Islet of Langerhans (tissue), 1 donor: ENCODE measurements at regions not wholly inside any gene's neighbourhood (a gene's known extent, or its start where the extent isn't known, plus 50 kb on each side); places are given as distances from the start of the nearest gene placed in this dataset.

Experiments
- FAIRE-seq: peaks from one replicate; lab custom pipeline; 2011; peaks lifted over from hg19 to GRCh38; lab: Jason Lieb, UNC

DNA sequence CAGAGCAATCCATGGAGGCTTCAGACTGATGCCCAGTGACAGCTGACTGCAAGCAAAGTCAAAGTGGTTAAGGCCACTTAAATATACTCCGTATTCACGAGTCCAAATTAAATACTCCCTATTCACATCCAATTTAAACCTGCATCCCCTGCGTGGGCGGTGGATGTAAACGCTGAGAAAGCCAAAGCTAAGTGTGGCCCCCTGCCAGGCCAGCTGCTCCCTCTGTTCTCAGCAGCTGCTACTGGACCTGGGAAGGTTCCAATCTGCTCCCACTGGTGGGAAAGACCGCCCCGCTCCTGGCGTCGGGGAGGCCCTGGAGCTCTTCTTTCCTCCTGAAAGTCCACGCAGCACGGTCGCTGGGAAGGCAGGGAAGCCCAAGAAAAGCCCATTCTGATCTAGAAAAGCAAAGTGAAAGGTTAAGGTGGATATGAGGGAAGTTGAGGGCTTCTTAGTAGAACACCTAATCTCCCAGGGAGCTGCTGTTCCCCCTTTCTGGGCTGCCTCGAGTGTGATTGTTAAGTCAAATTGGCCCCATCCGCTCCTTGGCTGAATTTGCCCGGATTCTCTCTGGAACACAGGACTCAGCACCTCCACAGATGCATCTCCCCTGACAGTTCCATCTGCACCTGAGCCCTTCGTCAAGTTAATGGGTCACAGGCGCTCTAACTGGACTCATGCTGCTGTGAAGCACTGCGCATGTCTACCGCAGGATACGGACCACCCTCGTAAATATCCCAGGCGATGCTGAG lies 205.5 kb downstream of the USP12 start:
- no peak for FAIRE-seq

DNA sequence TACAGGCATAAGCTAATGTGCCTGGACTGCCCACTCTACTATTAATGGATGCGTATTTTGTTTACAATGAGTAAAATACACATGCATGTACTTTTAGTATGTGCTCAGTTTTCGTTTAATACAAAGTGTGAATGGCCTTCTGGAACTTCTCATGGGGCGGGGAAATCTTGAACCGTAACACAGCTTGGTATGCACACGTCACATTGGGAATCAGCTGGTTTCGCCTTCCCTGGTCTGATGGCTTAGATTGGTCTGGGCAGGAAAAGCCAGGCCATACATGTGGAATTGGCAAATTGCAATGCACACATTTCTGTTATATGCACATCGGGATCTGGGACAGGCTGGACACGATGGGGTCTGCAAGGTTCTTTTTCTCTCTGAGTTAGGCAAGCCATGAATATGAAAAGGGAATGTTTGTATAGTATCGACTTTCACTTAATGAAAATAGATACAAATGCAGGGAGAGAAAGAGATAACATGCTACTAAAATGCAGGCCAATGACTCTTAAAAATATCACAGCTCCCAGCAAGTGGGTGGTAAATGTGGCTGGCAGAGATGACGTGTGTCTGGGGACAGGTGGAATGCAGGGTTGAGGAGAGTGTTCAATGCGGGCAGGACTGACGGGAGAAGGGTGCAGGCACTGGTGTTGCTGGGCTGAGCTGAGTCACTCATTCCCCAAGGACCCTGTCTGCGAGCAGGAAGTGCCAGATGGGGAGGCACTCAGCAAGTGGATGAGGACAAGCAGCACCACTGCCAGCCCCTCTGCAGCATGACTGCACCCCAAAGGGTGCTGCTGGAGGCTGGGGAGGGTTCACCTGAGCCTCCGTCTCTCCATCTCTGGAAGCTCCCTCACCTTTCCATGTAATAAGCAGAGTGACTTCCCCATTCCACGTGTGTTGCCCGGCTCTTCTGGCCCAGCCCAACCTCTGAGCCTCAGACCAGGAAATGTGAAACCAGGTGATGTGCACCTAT lies 204.0 kb upstream of the GPR12 start:
- no peak for FAIRE-seq

DNA sequence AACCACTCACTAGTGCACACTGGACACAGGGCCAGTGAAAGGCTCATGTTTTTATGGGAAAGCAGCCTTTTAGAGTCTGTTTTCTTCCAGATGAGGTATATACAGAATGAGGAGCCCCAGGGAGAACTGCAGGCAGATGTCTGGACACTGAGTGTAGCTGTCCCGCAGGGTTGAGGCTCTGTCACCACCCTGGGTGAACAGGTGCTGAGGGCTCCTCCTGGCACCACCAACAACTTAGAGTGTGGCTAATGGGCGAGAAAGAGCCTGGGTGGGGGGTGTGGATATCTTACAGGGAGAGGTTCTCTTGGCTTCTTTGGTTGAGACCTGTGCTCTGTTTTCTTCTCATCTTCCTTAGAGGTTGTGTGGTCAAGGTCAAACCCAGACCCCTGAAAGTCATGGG lies 202.1 kb upstream of the GPR12 start:
- no peak for FAIRE-seq

GRCh38 chr13:26961890-26962615 lies 201.5 kb upstream of the GPR12 start:
- FAIRE-seq, result no peak

DNA sequence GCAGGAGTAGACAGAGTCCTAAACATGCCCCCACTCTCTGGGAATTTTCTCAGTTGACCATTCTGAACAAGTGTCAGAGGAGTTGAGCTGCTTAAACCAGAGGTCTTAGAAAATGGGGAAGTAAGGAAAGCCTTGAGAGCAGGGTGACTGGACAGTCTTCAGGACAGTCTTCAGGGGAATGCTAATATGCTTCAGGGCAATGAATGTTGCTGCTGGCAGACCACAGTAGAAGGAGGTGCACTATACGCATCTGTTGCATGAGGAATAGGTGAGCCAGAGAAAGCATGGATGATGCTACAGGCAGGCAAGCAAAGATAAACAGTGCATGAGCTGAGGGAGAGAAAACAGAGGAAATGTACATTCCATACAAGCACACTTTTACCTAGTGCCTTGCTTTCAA lies 196.6 kb upstream of the GPR12 start:
- FAIRE-seq, result no peak

DNA sequence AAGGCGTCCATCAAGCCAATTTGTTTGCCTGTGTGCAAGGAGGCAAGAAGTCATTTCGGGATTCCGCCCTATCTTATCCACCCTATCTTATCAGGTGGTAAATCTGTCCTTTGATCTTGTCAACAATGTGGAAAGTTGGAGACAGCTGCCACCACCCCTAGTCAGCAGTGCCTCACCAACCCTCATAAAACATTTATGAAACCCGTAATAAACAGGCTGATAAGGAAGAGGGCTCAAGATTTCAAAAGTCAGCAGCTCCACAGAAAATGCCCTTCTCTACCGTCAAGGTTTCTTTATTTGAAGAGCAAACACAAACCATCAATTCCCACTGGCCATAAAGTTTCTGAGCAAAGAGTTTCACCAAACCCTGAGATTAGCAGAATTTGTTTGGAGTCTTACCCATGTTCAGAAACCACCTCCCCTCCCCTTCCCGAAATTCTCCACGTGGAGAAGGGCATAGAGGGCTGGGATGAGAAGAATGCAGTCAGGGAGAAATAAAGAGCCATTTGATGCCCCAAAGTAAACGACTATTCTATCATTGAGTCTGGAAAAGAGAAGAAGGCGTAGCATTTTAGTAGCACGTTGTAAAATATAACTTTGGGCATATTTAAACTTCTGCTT lies 196.0 kb upstream of the GPR12 start:
- FAIRE-seq, result no peak

GRCh38 chr13:26954976-26955375 lies 194.4 kb upstream of the GPR12 start:
- FAIRE-seq, result no peak

- no peak for FAIRE-seq
Measured at GRCh38 chr13:26953291-26953690, 192.7 kb upstream of the GPR12 start.

DNA sequence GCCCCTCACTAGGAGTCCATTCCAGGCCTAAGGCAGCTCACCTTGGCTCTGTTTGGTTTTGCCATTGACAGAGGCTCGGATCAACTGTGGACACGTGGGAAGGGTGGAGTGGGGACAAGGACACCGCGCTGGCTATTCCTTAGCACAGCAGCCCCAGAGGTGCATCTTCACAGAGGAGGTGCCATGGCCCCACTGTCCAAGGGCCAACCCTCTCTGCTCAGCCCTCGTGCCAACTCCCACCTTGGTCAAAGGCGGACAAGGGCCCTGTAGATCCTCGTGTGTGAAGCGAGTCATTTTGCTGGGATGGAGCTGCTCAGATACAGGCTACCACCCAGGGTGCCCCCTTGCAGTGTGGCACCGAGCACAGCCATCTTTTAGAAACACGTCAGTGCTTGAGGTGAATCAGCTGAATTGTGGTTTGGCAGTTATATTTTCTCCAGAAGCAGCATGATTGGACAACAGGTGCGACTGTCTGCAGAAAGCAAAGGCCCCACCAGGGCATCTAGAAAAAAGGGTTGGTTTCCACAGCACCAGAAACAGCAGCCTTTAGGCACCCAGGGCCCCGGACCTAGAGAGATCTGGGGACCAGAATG lies 192.1 kb upstream of the GPR12 start:
- no peak for FAIRE-seq

DNA sequence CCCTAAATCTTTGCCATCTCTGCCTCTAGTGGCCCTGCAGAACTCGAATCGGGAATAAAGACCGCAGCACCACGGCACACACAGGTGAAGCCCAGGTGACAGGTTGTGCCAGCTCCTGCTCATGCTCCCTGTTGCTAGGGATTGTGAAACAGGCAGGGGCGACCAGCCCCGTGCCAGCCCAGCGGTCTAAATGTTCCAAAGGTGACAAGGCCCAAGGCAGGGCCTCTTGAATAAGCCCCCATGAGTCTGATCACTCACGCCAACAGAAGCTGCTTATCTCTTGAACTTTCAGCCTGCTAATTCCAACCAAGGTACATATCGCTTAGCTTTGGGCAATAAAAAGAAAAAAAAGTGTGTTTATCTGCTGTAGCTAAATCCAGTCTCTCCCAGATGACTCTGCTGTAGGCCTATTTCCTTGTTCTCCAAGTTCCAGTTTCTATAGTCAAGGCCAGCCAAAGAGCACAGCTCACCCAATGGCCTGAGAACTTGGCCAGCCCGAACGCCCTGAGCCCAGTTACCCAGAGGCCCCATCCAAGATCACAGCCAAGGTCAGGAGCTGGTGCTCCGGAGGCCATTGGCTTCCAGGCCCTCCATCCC lies 191.1 kb upstream of the GPR12 start:
- no peak for FAIRE-seq

- no peak for FAIRE-seq
Measured at GRCh38 chr13:26950968-26951367, 190.4 kb upstream of the GPR12 start.

- no peak for FAIRE-seq
Measured at GRCh38 chr13:26950546-26950945, 190.0 kb upstream of the GPR12 start.

DNA sequence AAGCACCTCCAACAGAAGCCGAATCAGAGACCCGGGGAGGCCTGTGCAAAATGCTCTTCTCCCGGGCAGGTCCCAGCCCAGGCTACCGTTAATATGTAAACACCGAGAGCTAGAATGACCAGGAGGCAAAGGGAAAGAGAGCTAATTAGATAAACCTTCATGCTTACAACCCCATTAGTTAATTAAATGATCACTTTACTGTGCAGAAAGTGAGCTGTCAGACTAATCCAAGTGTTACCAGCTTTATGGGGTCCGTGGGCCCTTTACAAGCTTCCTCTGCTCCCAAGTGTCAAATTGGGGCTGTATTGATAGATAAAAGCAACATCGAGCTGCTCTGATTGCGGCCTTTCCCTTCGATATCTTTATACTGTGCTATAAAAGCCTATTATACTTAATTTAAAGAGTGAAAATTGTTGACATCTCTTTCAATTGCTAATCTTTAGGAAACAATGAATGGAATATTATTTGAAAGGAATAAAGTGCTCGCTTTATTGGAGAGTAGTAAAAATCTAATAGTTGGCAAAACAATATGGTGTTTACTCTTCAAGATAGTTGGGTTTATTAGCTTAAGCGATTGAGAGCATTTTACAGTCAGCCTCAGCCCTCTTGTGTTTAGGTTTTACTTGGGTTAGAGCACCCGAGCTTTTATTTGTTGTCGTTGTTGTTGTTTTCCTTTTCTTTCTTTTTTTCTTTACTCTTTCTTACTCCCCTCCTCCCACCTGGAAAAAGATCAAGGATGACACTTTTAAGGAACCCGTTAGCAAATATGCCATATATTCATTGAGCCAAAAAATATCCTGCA lies 189.3 kb upstream of the GPR12 start:
- FAIRE-seq, result peak; percentile 80

GRCh38 chr13:26948353-26948752 lies 187.8 kb upstream of the GPR12 start:
- FAIRE-seq, result no peak

GRCh38 chr13:26946684-26947343 lies 186.2 kb upstream of the GPR12 start:
- peak; percentile 93 for FAIRE-seq

- no peak for FAIRE-seq
Measured at GRCh38 chr13:26943748-26944147, 183.2 kb upstream of the GPR12 start.

DNA sequence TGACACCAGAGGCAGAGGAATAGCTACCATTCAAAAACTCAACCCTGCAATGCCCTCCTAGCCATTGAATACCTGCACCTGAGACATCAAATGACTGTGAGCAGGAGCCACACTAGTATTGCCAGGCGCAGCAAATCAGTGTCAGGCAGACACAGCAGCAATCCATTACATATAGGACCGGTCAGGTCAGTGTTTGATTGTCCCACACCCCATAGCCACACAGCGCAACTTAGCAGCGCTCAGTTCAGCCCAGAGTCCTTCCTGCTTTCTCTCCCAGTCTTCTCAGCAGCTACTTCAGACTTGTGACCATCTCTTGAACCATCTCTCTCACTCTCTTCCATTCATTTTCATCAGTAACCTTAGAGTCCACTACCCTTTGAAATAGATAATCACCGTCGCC lies 181.6 kb upstream of the GPR12 start:
- FAIRE-seq, result no peak

DNA sequence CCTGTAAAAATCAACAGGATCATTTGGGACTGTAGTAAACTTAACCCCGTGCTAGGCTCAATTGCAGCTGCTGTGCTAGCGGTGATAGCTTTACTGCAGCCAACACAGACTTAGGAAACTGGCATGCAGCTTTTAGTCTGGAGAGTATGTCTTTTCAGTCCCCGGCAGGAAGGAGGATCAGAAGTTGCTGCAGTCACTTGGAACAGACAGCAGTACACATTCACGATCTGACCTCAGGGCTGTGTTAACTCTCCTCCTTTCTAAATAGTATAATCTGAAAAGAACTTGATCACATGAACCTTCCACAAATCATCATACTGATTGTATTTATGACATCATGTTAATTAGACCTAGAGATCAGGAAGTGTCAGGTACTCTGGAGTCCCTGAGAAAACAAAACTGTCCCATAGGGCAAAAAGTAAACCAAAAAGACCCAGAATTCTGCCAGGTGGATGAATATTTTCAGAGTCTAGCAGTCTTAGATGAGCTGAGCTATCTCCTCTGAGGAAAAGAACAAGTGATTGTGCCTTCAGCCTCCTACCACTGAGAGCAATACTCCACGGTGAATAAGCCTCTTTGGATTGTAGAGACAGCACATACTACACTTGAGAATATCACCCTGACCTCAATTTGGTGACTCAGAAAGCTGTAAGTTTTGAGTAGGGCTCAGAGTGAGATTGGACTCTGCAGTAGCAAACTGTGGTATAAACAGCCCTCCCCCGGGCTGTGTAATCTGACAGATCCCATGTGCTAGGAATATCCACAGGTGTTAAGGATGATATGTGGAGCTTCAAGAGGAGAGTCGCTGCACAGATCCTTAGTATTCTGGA lies 181.0 kb upstream of the GPR12 start:
- no peak for FAIRE-seq

GRCh38 chr13:26934096-26934495 lies 173.5 kb upstream of the GPR12 start:
- FAIRE-seq, result no peak
